ENCODE measurements at regions not wholly inside any gene's neighbourhood (a gene's known extent, or its start where the extent isn't known, plus 50 kb on each side); places are given as distances from the start of the nearest gene placed in this dataset.

DNA sequence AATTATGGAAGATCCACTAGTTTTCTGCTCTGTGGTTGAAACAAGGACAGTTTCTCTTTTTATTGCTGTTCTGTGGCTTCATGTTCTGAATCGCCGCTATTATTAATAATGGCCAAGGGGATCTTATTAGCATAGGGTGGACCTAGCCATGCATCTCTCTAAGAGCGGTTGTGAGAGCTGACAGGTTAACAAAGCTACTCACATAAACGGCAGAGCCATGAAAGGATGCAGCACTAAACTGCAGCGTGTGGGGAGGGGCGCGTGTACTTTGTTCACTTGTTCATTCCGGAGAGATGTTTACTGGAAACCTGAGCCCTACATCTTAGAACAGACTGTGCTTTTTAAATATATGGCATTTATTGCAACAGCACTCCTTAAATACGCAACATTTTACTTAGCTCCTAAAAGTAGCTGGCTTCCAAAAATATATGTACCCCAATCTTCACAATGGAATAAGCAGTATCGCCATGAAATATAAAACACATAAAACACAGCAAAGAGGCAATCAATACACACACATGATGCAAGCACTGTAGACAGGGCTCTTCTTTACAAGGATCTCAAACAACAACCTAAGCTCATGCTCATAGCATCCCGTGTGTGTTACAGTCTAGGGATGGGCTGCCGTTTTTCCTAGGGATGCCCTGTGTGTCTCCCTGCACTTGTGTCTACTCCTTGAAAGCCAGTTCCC, 424.6 kb downstream of the MED10 start:
- Histone ChIP-seq H3K4me3 (no peak overlapping the region), H3K27me3 (ENCODE audit: low read depth) (no peaks in the 10 kb centered on the region), H3K9me3 (no peaks in the 10 kb centered on the region), H3K27ac (no peak overlapping the region), H3K36me3 (no peaks in the 10 kb centered on the region), H3K4me1 (no peaks in the 10 kb centered on the region)
- DNase-seq, result no peak
- ATAC-seq, result no peak
- intact Hi-C loops (cut with DNase I), result no loop called here
- TF ChIP-seq, protein P1, sequence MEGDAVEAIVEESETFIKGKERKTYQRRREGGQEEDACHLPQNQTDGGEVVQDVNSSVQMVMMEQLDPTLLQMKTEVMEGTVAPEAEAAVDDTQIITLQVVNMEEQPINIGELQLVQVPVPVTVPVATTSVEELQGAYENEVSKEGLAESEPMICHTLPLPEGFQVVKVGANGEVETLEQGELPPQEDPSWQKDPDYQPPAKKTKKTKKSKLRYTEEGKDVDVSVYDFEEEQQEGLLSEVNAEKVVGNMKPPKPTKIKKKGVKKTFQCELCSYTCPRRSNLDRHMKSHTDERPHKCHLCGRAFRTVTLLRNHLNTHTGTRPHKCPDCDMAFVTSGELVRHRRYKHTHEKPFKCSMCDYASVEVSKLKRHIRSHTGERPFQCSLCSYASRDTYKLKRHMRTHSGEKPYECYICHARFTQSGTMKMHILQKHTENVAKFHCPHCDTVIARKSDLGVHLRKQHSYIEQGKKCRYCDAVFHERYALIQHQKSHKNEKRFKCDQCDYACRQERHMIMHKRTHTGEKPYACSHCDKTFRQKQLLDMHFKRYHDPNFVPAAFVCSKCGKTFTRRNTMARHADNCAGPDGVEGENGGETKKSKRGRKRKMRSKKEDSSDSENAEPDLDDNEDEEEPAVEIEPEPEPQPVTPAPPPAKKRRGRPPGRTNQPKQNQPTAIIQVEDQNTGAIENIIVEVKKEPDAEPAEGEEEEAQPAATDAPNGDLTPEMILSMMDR (IDR thresholded peaks at IDR 0.05), result no peak

GRCh38 chr5:5951953-5952352, 426.4 kb downstream of the MED10 start:
- Histone ChIP-seq H3K27me3 (ENCODE audit: low read depth) (no peaks in the 10 kb centered on the region), H3K27ac (no peak overlapping the region), H3K9me3 (no peaks in the 10 kb centered on the region), H3K4me1 (no peaks in the 10 kb centered on the region), H3K4me3 (no peak overlapping the region), H3K36me3 (no peaks in the 10 kb centered on the region)
- intact Hi-C loops (cut with DNase I), result no loop called here
- TF ChIP-seq, protein P1 (IDR thresholded peaks at IDR 0.05), result no peak
- ATAC-seq (no peak), DNase-seq (no peak)

DNA sequence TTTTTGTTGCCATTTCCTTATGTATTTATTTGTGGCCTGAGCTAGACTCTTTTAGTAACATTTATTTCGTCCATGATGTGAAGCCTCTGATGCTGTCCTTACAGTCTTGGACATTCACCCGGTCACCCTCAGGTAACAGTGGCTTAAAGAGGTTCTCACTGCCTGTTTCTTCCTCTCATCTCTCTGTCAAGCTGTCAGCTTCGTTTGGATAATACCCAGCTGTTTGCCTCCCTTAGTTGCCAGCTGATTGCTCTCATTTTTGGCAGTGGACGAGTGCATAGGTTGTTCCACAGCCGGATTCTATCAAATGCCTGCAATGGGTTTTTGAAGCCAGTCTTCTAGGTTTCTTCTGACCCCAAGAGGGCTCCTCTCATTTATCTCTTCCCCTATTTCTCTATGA, 427.7 kb downstream of the MED10 start:
- TF ChIP-seq, protein P1 (IDR thresholded peaks at IDR 0.05), result no peak
- no peak for ATAC-seq
- intact Hi-C loops (cut with DNase I), result no loop called here
- Histone ChIP-seq H3K27ac (no peak overlapping the region), H3K9me3 (no peaks in the 10 kb centered on the region), H3K4me1 (no peaks in the 10 kb centered on the region), H3K27me3 (ENCODE audit: low read depth) (no peaks in the 10 kb centered on the region), H3K36me3 (no peaks in the 10 kb centered on the region), H3K4me3 (no peak overlapping the region)
- no peak for DNase-seq

DNA sequence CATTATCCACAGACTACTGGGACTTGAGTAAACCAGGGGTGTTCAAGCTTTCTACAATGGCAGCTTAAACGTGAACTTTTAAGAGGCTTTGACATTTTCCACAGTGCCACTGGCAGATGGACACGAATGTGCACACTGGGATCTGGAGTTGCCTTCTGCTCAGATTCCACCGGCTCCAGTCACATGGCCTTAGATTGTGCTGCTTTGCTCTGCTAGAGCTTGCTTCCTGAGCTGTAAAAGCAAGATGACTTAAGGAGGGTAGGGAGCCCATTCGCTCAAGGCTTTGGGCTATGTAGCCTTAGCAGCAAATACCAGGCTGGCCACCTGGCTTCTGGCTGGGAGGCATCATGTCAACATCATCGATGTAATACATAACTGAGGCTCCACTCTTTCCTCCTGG, 436.9 kb downstream of the MED10 start:
- H3K9me3 ChIP-seq, result no peaks in the 10 kb centered on the region
- H3K4me3 ChIP-seq, result no peak overlapping the region
- no peak for DNase-seq
- no peaks in the 10 kb centered on the region for H3K27me3 ChIP-seq (ENCODE audit: low read depth)
- H3K4me1 ChIP-seq, result no peaks in the 10 kb centered on the region
- H3K36me3 ChIP-seq, result no peaks in the 10 kb centered on the region
- intact Hi-C loops (cut with DNase I), result no loop called here
- ATAC-seq, result no peak
- H3K27ac ChIP-seq, result no peak overlapping the region
- TF ChIP-seq, protein P1 (IDR thresholded peaks at IDR 0.05), result no peak

DNA sequence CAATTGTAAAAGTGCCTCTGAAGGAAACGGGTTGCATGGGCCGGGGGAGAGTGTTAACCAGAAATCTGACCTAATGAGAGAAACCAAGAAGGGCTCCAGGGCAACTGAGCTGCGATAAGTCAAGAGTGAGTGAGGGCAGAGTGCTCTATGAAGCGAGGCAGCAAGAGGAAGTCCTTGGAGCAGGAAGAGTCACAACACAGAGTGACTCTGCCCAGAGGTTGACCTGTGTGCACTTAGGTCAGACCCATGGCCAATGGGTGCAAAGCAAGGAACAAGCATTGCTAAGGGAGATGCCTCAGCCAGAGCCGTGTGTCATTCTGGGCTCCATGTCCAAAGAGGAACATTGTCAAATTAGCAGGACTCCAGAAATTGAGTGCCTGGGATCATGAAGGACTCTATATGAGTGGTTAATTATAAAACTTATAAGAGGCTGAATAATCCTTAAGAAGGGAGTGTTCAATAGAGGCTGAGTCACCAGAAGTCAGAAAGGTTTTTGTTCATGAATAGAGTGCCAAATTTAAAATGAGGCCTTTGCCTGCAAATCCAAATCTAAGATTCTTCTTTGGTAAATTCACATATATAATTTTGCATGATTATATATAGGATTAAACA, 438.5 kb downstream of the MED10 start:
- Histone ChIP-seq H3K4me3 (no peak overlapping the region), H3K9me3 (no peaks in the 10 kb centered on the region), H3K27me3 (ENCODE audit: low read depth) (no peaks in the 10 kb centered on the region), H3K36me3 (no peaks in the 10 kb centered on the region), H3K4me1 (no peaks in the 10 kb centered on the region), H3K27ac (no peak overlapping the region)
- TF ChIP-seq, protein P1 (IDR thresholded peaks at IDR 0.05), result no peak
- ATAC-seq (peak; percentile 48 to 78), DNase-seq (no peak)
- intact Hi-C loops (cut with DNase I), result no loop called here

Data from lower lobe of right lung (tissue), 2 donors.